Karpas-422 (cell line): ENCODE measurements at regions not wholly inside any gene's neighbourhood (a gene's known extent, or its start where the extent isn't known, plus 50 kb on each side); places are given as distances from the start of the nearest gene placed in this dataset.

Experiments
- DNase-seq: peaks from one replicate; pipeline ENCODE4 v3.0.0-alpha.2; 2015
- H2AFZ ChIP-seq: fragments of 200-600 bp; sonication (generic); 2 replicates; pipeline ENCODE4 v1.6.1; 2014; ENCODE audit warnings: antibody characterized with exemption, low read length, mixed read lengths
- H3K27ac ChIP-seq: fragments of 200-600 bp; sonication (generic); 2 replicates; pipeline ENCODE4 v1.5.1; 2014; ENCODE audit warnings: mild to moderate bottlenecking, low read length, moderate library complexity
- H3K27me3 ChIP-seq: fragments of 200-600 bp; sonication (generic); 2 replicates; pipeline ENCODE4 v1.6.1; 2014; ENCODE audit warnings: low read length, mixed read lengths
- H3K36me3 ChIP-seq: fragments of 200-600 bp; sonication (generic); 2 replicates; pipeline ENCODE4 v1.6.1; 2014; ENCODE audit warnings: low read length, mixed read lengths; ENCODE audit not compliant: insufficient read depth
- H3K4me1 ChIP-seq: fragments of 200-600 bp; sonication (generic); 2 replicates; pipeline ENCODE4 v1.6.1; 2014; ENCODE audit warnings: mild to moderate bottlenecking, low read length, mixed read lengths
- H3K4me2 ChIP-seq: fragments of 200-600 bp; sonication (generic); 2 replicates; pipeline ENCODE4 v1.6.1; 2014; ENCODE audit warnings: low read length, low read depth, mild to moderate bottlenecking; ENCODE audit not compliant: poor library complexity, severe bottlenecking
- H3K4me3 ChIP-seq: fragments of 200-600 bp; sonication (generic); 2 replicates; pipeline ENCODE4 v1.5.1; 2014; ENCODE audit warnings: mild to moderate bottlenecking, antibody characterized with exemption, low read length, mixed read lengths
- H3K79me2 ChIP-seq: fragments of 200-600 bp; sonication (generic); 2 replicates; pipeline ENCODE4 v1.6.1; 2014; ENCODE audit warnings: mild to moderate bottlenecking, low read length, mixed read lengths
- H3K9ac ChIP-seq: fragments of 200-600 bp; sonication (generic); 2 replicates; pipeline ENCODE4 v1.6.0; 2014; ENCODE audit warnings: low read length
- H3K9me2 ChIP-seq: fragments of 200-600 bp; sonication (generic), shearing (Covaris generic); replicated peaks from 2 replicates; pipeline ENCODE4 v1.6.0; 2014; ENCODE audit warnings: mild to moderate bottlenecking, low read length, moderate library complexity; ENCODE audit not compliant: insufficient read depth
- H3K9me3 ChIP-seq: fragments of 300-700, 200-600 bp; sonication (generic); 2 replicates; pipeline ENCODE4 v1.6.1; 2014; ENCODE audit warnings: low read length, mixed read lengths
- H4K20me1 ChIP-seq: fragments of 200-600 bp; sonication (generic); 2 replicates; pipeline ENCODE4 v1.6.1; 2014; ENCODE audit warnings: mild to moderate bottlenecking, antibody characterized with exemption, low read length, low read depth; ENCODE audit not compliant: insufficient read depth

DNA sequence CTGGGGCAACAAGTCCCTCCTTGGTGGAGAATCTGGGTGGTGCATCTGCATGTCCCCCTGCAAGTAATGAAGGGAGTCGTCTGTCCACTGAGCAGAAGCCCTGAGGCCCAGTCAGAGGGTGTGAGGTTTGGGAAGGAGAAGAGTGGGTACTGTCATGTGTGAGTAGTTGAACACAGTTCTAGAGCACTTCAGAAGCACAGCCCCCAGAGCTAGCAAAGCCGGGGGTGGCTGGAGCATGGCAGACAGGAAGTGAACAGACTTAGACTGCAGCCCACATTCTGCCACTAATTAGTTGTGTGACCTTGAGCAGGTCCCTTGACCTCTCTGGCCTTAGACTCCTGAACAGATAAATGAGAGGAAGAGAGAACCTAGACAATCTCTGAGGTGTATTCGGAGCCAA lies 207.6 kb downstream of the UACA start:
- H3K9me2 ChIP-seq: no peaks in the 10 kb centered on the region
- H3K9ac ChIP-seq: no peak overlapping the region
- H3K79me2 ChIP-seq: no peaks in the 10 kb centered on the region
- H3K36me3 ChIP-seq: no peaks in the 10 kb centered on the region
- no peaks in the 10 kb centered on the region for H3K9me3 ChIP-seq
- H4K20me1 ChIP-seq: no peaks in the 10 kb centered on the region
- no peak overlapping the region for H3K27ac ChIP-seq
- H3K4me3 ChIP-seq: no peak overlapping the region
- no peaks in the 10 kb centered on the region for H3K27me3 ChIP-seq
- no peak for DNase-seq
- H3K4me1 ChIP-seq: no peaks in the 10 kb centered on the region
- no peak overlapping the region for H2AFZ ChIP-seq
- H3K4me2 ChIP-seq: no peak overlapping the region

DNA sequence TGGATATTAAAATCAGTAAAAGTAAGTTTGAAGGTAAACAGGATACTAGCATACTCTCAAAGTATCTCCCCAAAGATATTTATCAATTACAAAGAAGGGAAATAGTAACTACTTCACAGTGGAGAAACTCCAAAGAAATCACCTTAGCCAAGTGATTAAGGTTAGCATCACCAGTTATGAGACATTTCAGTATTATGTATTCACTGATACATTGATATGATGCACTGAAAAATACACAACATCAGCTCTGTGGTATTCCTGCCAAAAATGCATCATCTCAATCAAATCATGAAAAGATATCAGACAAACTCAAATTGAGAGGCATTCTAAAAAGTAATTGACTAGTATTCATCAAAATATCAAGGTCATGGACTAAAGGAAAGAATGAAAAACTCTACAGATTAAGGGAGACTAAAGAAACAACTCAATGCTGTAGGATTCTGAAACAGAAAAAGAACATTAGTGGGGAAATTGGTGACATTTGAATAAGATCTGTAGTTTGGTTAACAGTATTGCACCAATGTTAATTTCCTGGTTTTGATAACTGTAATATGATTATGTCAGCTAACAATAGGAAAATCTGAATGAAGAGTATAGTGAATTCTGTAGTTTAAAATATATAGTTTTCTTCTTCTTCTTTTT lies 215.4 kb downstream of the UACA start:
- Histone ChIP-seq H3K79me2 (no peaks in the 10 kb centered on the region), H3K36me3 (no peaks in the 10 kb centered on the region), H3K9me2 (no peaks in the 10 kb centered on the region), H4K20me1 (no peaks in the 10 kb centered on the region), H3K4me3 (no peak overlapping the region), H3K9ac (no peak overlapping the region), H3K4me1 (no peaks in the 10 kb centered on the region), H2AFZ (no peak overlapping the region), H3K27me3 (no peaks in the 10 kb centered on the region), H3K27ac (no peak overlapping the region), H3K4me2 (no peak overlapping the region), H3K9me3 (no peaks in the 10 kb centered on the region)
- no peak for DNase-seq

- H3K4me3 ChIP-seq: no peak overlapping the region
- no peaks in the 10 kb centered on the region for H3K36me3 ChIP-seq
- H3K9me2 ChIP-seq: no peaks in the 10 kb centered on the region
- H3K27me3 ChIP-seq: no peaks in the 10 kb centered on the region
- no peaks in the 10 kb centered on the region for H3K9me3 ChIP-seq
- DNase-seq: no peak
- no peaks in the 10 kb centered on the region for H4K20me1 ChIP-seq
- no peak overlapping the region for H2AFZ ChIP-seq
- no peak overlapping the region for H3K4me2 ChIP-seq
- H3K4me1 ChIP-seq: no peaks in the 10 kb centered on the region
- H3K79me2 ChIP-seq: no peaks in the 10 kb centered on the region
- H3K9ac ChIP-seq: no peak overlapping the region
- H3K27ac ChIP-seq: no peak overlapping the region
Observed at GRCh38 chr15:70545526-70545925, 217.8 kb downstream of the UACA start.

- Histone ChIP-seq H3K9ac (no peak overlapping the region), H3K4me2 (no peak overlapping the region), H3K4me1 (no peaks in the 10 kb centered on the region), H3K4me3 (no peak overlapping the region), H3K79me2 (no peaks in the 10 kb centered on the region), H2AFZ (no peak overlapping the region), H3K9me2 (no peaks in the 10 kb centered on the region), H3K27ac (no peak overlapping the region), H4K20me1 (no peaks in the 10 kb centered on the region), H3K36me3 (no peaks in the 10 kb centered on the region), H3K9me3 (no peaks in the 10 kb centered on the region), H3K27me3 (no peaks in the 10 kb centered on the region)
- no peak for DNase-seq
Observed at GRCh38 chr15:70541511-70541910, 221.8 kb downstream of the UACA start.

GRCh38 chr15:70539912-70540530 lies 223.3 kb downstream of the UACA start:
- H3K9me2 ChIP-seq: no peaks in the 10 kb centered on the region
- no peak overlapping the region for H3K9ac ChIP-seq
- no peak for DNase-seq
- no peaks in the 10 kb centered on the region for H3K27me3 ChIP-seq
- no peaks in the 10 kb centered on the region for H3K79me2 ChIP-seq
- H3K9me3 ChIP-seq: no peaks in the 10 kb centered on the region
- H3K36me3 ChIP-seq: no peaks in the 10 kb centered on the region
- H3K4me1 ChIP-seq: no peaks in the 10 kb centered on the region
- H3K4me2 ChIP-seq: no peak overlapping the region
- H3K27ac ChIP-seq: no peak overlapping the region
- H4K20me1 ChIP-seq: no peaks in the 10 kb centered on the region
- no peak overlapping the region for H2AFZ ChIP-seq
- H3K4me3 ChIP-seq: no peak overlapping the region

- H3K79me2 ChIP-seq: no peaks in the 10 kb centered on the region
- no peak overlapping the region for H3K4me2 ChIP-seq
- H3K27ac ChIP-seq: no peak overlapping the region
- no peaks in the 10 kb centered on the region for H3K4me1 ChIP-seq
- H3K36me3 ChIP-seq: no peaks in the 10 kb centered on the region
- H3K9ac ChIP-seq: no peak overlapping the region
- no peak for DNase-seq
- H3K9me2 ChIP-seq: no peaks in the 10 kb centered on the region
- H3K27me3 ChIP-seq: no peaks in the 10 kb centered on the region
- no peak overlapping the region for H2AFZ ChIP-seq
- no peak overlapping the region for H3K4me3 ChIP-seq
- no peaks in the 10 kb centered on the region for H3K9me3 ChIP-seq
- no peaks in the 10 kb centered on the region for H4K20me1 ChIP-seq
Observed at GRCh38 chr15:70539409-70539808, 223.9 kb downstream of the UACA start.

DNA sequence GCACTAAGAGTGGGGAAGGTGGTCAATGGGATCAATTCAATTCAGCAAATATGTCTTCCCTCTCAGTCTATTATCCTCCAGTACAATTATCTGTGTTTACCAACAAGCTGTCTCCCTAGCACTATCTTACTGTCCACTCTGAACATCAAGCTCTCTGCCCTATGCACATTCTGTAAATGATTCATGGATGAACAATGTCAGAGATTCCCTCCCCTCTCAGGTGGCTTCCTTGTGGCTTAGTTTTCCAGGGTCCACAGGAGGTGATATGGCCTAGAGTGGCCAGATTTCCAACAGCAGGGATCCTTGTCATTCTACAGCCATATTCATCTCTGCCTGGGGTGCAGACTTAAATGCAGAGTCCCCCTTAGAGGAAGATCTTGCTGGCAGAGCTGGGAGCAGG lies 225.1 kb downstream of the UACA start:
- no peak for DNase-seq
- H2AFZ ChIP-seq: no peak overlapping the region
- H3K4me3 ChIP-seq: no peak overlapping the region
- no peaks in the 10 kb centered on the region for H4K20me1 ChIP-seq
- no peak overlapping the region for H3K4me2 ChIP-seq
- no peaks in the 10 kb centered on the region for H3K27me3 ChIP-seq
- H3K9me2 ChIP-seq: no peaks in the 10 kb centered on the region
- no peak overlapping the region for H3K9ac ChIP-seq
- no peaks in the 10 kb centered on the region for H3K4me1 ChIP-seq
- H3K9me3 ChIP-seq: no peaks in the 10 kb centered on the region
- no peaks in the 10 kb centered on the region for H3K79me2 ChIP-seq
- no peak overlapping the region for H3K27ac ChIP-seq
- no peaks in the 10 kb centered on the region for H3K36me3 ChIP-seq

- Histone ChIP-seq H3K4me3 (no peak overlapping the region), H3K9me2 (no peaks in the 10 kb centered on the region), H3K4me2 (no peak overlapping the region), H3K79me2 (no peaks in the 10 kb centered on the region), H3K4me1 (no peaks in the 10 kb centered on the region), H3K27ac (no peak overlapping the region), H3K9me3 (no peaks in the 10 kb centered on the region), H3K36me3 (no peaks in the 10 kb centered on the region), H4K20me1 (no peaks in the 10 kb centered on the region), H2AFZ (no peak overlapping the region), H3K9ac (no peak overlapping the region), H3K27me3 (no peaks in the 10 kb centered on the region)
- no peak for DNase-seq
Observed at GRCh38 chr15:70535955-70536338, 227.4 kb downstream of the UACA start.
